SK-N-SH (cell line): ENCODE measurements at regions not wholly inside any gene's neighbourhood (a gene's known extent, or its start where the extent isn't known, plus 50 kb on each side); places are given as distances from the start of the nearest gene placed in this dataset.

ENCODE experiments used
- CTCF ChIP-seq: fragments of 200-600 bp; sonication (generic); IDR thresholded peaks from 2 replicates; pipeline ENCODE4 v1.6.1; 2017; ENCODE audit warnings: antibody characterized with exemption, mild to moderate bottlenecking, moderate library complexity
- TF ChIP-seq, protein P1 (sequence below): IDR thresholded peaks from 2 replicates; pipeline ENCODE4 v1.4.0; 2012; ENCODE audit warnings: low read depth, borderline replicate concordance

DNA sequence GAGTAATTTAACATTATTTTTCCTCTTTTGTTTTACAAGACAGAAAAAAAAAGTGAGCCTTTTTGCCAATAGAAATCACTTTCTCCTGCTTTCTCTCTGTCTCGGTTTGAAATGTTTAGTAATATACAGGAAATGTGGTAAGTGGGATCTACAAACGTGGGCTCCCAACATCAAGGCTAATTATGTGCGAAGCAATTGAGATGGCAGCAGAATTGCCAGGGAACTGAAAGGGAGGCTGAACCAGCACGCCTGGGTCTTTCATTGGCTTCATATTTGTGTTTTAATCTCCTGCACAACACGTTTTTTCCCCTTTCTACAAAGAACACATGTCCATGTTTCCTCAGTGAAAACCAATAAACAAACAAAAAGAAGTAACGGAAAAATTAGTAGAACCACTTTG is 743.9 kb upstream of the SOX9 start:
- TF ChIP-seq CTCF: no peak
- TF ChIP-seq, protein P1, sequence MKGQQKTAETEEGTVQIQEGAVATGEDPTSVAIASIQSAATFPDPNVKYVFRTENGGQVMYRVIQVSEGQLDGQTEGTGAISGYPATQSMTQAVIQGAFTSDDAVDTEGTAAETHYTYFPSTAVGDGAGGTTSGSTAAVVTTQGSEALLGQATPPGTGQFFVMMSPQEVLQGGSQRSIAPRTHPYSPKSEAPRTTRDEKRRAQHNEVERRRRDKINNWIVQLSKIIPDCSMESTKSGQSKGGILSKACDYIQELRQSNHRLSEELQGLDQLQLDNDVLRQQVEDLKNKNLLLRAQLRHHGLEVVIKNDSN: no peak
